LHCN-M2 (cell line): ENCODE measurements at regions not wholly inside any gene's neighbourhood (a gene's known extent, or its start where the extent isn't known, plus 50 kb on each side); places are given as distances from the start of the nearest gene placed in this dataset.
"Not testable (repeated sequence)": the region's sequence is repeated elsewhere in the genome, so short reads cannot be mapped to it uniquely, and the experiment has no call there.

Experiments used
- DNase-seq: peaks from one replicate; pipeline ENCODE4 v3.0.0-alpha.2; 2012; ENCODE audit warnings: low read depth

DNA sequence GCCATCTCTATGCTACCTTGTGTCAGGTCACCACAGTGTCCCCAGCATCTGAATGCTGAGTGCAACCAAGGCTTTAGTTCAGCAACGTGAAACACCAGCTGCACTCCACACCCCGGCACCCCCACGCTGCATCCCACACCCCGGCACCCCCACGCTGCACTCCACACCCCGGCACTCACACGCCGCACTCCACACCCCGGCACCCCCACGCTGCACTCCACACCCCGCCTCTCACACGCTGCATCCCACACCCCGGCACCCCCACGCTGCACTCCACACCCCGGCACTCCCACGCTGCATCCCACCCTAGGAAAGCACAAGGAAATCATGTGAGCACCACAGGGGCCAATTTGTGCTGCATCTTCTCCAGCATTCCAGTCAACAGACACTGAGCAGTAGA is 199.8 kb upstream of the FRG1 start:
- no peak for DNase-seq

DNA sequence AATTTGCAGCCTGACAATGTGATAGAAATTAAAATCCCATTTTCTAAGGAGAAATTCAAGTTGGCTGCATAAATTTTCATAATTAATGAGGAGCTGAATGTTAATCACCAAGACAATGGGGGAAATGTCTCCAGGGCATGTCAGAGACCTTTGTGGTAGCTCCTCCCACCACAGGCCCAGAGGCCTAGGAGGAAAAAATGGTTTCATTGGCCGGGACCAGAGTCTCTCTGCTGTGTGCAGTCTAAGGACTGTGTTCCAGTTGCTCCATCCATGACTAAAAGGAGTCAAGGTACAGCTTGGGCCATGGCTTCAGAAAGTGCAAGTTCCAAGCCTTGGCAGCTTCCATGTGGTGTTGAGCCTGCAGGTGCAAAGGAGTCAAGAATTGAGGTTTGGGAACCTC is 187.6 kb upstream of the FRG1 start:
- not testable (repeated sequence) for DNase-seq

GRCh38 chr4:189763583-189763982 is 177.1 kb upstream of the FRG1 start:
- no peak for DNase-seq

DNA sequence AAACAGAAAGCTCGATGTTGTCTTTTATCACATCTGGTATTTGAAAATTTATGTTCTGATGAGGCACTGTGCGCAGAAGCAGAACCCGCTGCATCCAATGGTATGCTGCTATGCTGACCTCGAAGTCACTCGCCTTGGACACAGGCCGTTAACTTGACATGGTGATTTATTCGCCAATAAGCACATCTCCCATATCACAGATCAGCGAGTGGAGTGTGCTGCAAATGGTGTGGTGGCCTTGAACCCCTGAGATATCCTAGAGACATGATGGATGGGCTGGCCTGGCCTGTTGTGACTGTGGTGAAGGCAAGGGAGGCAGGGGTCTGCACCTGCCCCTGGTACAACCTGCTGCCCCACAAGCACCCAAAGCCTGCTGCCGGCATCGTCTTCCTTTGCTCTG is 175.4 kb upstream of the FRG1 start:
- DNase-seq = no peak

DNA sequence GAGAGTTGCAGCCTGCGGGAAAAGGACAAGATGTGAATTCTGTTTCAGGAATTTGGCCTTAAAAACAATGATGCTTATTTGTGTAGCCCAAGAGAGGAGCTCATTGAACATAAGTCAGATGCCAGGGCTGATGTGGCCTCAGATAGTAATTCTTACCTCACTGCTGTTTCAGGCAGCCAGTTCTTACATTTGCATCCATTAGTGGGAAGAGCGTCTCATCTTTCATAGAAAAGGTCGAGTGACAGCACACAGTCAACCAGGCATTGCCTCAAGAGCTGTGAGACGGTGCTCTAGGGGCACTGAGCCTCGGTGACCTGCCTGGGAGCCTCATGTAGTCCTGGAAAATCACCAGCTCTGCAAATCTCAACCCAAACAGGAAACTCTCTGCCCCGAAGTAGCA is 174.9 kb upstream of the FRG1 start:
- DNase-seq = no peak

DNA sequence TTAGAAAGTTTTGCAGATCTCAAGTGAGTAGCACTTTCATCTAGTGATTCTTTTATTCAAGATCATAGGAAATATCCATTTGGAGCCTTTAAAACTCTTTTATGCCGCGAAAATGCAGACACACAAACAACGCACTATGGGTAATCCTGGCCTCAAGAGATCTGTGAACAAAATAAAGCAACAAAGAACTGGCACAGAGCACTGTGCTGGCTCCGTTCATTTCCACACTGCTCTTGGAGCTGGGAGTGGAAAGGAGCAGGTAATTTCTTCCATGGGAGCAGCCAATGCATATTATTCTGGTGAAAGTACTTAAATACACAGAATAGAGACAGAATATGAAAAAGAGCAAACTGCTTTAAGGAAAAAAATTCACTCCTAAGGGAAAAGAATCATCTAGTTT is 172.7 kb upstream of the FRG1 start:
- DNase-seq = no peak

GRCh38 chr4:189769131-189769530 is 171.5 kb upstream of the FRG1 start:
- no peak for DNase-seq

GRCh38 chr4:189771696-189772361 is 168.8 kb upstream of the FRG1 start:
- DNase-seq = no peak

- no peak for DNase-seq
Measured at GRCh38 chr4:189773909-189774308, 166.8 kb upstream of the FRG1 start.

DNA sequence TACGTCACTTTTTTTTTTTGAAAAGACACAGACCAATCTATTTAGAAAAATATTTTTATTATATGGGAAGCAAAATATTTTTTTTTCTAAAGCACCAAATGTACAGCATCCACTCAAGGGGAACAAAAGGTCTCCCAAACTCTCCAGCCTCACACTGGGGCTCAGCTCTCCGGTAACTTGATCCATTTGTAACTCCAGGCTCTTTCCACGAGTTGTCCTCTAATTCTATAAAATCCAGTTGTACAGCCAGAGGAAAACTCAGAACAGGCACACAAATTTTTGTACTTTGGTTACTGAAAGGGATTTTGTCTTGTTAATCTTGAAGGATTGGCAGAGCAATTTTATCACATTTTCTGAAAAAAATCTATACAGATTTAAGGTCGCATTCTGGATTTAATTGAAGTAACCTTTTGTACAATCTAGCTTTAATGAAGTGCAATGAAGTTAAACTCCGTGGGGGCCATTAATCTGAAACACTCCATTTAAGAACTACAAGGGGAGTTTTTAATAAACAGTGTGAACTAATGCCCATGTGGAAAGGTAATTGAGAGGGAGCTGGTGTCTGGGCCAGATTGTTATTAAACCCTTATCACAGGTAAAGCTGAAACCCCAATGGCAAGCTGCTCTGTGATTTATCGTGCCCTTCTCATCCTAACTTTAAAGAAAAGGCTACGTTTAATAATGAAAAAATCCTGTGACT is 161.2 kb upstream of the FRG1 start:
- DNase-seq = no peak

GRCh38 chr4:189780391-189780790 is 160.3 kb upstream of the FRG1 start:
- DNase-seq = no peak

GRCh38 chr4:189784651-189785050 is 156.0 kb upstream of the FRG1 start:
- DNase-seq = no peak

GRCh38 chr4:189785257-189785656 is 155.4 kb upstream of the FRG1 start:
- no peak for DNase-seq

DNA sequence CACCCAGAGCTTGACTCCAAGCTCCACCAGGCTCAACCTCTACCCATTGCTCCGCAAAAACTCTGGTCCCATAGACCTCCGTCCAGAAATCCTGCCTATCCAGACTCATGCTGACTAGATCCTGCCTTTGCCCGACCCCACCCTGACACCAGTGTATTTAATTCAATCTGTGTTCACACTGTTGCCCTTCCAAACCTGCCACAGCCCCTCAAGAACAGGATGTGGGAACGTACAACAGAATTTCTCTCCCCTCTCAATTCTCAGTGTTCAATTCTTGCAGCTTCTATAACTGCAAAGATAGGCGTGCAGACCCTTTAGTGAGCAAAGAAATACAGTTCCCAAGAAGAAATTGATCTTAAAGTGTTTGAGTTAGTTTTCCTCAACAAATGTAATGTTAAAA is 154.2 kb upstream of the FRG1 start:
- no peak for DNase-seq

DNA sequence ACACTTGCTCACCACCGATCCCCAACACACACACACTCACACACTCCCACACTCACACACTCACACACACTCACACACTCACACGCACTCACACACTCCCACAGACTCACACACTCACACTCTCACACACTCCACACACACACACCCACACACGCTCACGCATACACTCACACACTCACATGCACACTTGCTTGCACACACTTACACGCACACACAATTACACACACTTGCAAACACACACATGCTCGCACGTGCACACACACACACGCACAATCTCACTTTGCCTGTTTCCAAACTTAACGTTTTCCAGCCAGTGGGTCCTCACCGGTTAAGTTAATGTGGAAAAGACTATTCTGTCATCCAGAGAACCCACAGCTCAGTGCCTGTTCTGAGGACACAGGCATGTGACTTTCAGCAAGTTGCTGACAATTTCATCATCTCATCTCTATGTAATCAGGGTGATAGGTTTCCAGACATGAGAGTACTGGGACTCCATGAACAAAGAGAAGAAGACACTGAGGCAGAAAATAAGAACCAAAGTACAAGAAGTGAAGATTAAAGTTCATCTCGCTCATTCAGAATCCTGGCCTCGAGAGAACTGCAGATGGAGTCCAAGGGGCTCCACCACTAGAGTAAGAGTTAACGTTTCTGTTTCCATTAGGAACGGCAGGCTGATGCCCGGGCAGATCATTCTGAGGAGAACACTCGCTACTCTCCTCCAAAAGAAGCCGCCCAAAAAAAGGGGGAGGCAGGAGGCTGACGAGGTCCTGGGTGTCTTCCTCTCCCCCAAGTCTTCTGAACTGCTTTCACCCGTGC is 153.2 kb upstream of the FRG1 start:
- DNase-seq = no peak

DNA sequence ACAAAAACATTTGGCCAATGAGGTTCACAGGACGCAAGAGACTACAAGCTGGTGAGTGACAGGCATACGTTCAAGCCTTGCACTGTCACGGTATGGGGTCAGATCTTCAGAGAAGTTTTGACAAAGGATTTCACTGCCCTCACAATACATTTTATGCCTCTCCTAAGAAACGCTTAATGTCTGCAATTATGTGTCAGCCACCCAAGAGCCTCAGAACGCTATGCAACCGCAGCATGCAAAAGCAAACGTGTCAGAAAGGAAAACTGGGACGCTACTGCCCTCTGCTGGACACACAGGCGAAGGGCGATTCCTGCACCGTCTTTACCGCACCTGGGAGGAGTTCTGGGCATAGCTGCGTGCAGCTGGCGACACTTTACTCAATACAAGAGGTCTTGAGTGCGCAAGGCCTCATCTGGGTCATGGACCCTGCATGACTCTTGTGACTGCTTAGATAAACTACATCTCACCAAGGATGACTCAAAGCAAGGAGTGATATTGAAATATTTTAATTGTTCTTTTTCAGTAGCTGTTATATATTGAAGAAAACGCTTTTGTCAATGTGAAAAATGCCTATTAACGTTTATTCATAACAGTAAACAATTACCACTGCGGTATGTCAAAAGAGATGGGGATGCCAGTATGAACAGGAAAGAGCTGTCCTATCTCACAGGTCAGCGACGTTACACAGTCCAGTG is 147.6 kb upstream of the FRG1 start:
- DNase-seq = peak; percentile 52

GRCh38 chr4:189800545-189801088 is 140.1 kb upstream of the FRG1 start:
- no peak for DNase-seq

DNA sequence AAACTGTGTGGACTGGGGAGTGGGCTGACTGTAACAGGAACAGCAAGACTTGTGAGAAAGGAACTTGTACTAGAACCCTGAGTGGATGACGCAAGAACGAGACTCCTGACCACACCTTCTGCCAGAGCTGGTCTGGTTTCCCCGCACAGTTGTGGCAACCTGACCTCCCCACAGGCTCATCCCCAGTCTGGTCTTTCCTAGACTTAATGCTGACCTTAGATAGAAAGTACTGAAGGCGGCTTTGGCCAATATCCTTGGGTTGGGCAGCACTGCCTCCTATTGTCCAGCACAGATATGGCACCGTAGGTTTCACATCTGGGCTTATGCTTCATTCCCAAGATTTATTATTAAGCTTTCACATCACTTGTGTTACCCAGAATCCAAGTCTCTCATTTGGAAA is 137.8 kb upstream of the FRG1 start:
- DNase-seq = no peak

GRCh38 chr4:189804894-189805293 is 135.8 kb upstream of the FRG1 start:
- no peak for DNase-seq

DNA sequence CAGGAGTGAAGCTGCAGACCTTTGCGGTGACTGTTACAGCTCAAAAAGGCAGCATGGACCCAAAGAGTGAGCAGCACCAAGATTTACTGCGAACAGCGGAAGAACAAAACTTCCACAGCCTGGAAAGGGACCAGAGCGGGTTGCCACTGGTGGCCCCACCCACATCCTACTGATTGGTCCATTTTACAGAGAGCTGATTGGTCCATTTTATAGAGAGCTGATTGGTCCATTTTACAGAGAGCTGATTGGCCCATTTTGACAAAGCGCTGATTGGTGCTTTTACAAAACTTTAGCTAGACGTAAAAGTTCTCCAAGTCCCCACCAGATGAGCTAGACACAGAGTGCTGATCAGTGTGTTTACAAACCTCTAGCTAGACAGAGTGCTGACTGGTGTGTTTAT is 134.2 kb upstream of the FRG1 start:
- no peak for DNase-seq

- DNase-seq = no peak
Measured at GRCh38 chr4:189807031-189807430, 133.6 kb upstream of the FRG1 start.

DNA sequence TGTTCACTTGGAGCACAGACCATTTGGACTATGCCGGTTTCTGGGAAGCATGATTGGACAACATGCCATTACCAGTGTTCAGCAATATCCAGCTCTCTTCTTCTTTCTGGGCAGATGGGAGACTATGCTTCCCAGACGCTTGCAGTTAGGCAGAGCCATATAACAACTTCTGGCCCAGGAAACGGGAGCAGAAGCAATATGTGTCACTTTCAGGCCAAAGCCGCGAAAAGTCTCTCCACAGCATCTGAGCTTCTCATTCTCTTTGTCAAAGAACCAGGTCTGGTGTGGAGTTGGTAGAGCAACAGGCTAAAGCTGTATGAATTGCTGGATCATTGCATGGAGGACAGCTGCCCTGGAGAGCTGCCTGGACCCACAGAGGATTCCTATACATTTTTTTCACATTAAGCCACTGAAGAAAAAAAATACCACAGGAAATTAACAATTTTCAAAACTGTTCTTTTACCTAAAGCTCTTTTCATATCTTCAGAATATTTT is 131.4 kb upstream of the FRG1 start:
- DNase-seq = no peak
